CD14-positive monocyte (primary cell): ENCODE measurements at regions not wholly inside any gene's neighbourhood (a gene's known extent, or its start where the extent isn't known, plus 50 kb on each side); places are given as distances from the start of the nearest gene placed in this dataset.

Experiments
- DNase-seq, 3 donors: peaks; one replicate each; pipeline ENCODE4 v3.0.0-alpha.2; 2011 to 2022
- H2AFZ ChIP-seq: 2 replicates; pipeline ENCODE4 v1.6.0; 2012; ENCODE audit warnings: mild to moderate bottlenecking, low read depth, low read length, inconsistent platforms; ENCODE audit not compliant: insufficient read depth, poor library complexity, severe bottlenecking
- H3K27ac ChIP-seq, 2 donors: 1 replicate in 1 of 2; 2 replicates in 1 of 2; pipeline ENCODE4 v1.5.1; 2012 to 2013; ENCODE audit warnings: low read length in 2 of 2, control low read depth in 1 of 2, inconsistent platforms in 1 of 2, low read depth in 1 of 2, mild to moderate bottlenecking in 1 of 2
- H3K27me3 ChIP-seq, 2 donors: one replicate each; pipeline versions ENCODE4 v1.6.0 to v1.6.1; 2011 to 2013; ENCODE audit warnings: low read length in 2 of 2; ENCODE audit not compliant: control insufficient read depth in 2 of 2, insufficient read depth in 2 of 2
- H3K36me3 ChIP-seq, 2 donors: replicated peaks in 1 of 2; 1 replicate in 1 of 2; 2 replicates in 1 of 2; pipeline versions ENCODE4 v1.5.1 to v1.6.1; 2012 to 2013; ENCODE audit warnings: low read length in 2 of 2, control low read depth in 1 of 2, inconsistent platforms in 1 of 2, mild to moderate bottlenecking in 1 of 2; ENCODE audit not compliant: insufficient read depth in 2 of 2, control insufficient read depth in 1 of 2
- H3K4me1 ChIP-seq, 2 donors: 1 replicate in 1 of 2; 2 replicates in 1 of 2; pipeline versions ENCODE4 v1.5.1 to v1.6.1; 2012 to 2013; ENCODE audit warnings: low read length in 2 of 2, control low read depth in 1 of 2, inconsistent platforms in 1 of 2, mild to moderate bottlenecking in 1 of 2, moderate library complexity in 1 of 2; ENCODE audit not compliant: insufficient read depth in 2 of 2, control insufficient read depth in 1 of 2
- H3K4me2 ChIP-seq: replicated peaks from 2 replicates; pipeline ENCODE3; 2012; ENCODE audit warnings: low read length, moderate library complexity, mild to moderate bottlenecking; ENCODE audit not compliant: poor library complexity, severe bottlenecking; ENCODE audit errors: extremely low read depth
- H3K4me3 ChIP-seq, 3 experiments: fragments of 200-600 bp in 1 of 3; sonication (generic) in 1 of 3; replicated peaks in 1 of 3; 1 replicate in 2 of 3; 2 replicates in 1 of 3; pipeline ENCODE4 v1.5.1; 2011 to 2013; ENCODE audit warnings: low read length in 3 of 3, mild to moderate bottlenecking in 3 of 3, control low read depth in 2 of 3, low read depth in 2 of 3, inconsistent platforms in 1 of 3, moderate library complexity in 1 of 3
- H3K79me2 ChIP-seq: 2 replicates; pipeline ENCODE4 v1.6.0; 2012; ENCODE audit warnings: mild to moderate bottlenecking, control low read depth, inconsistent platforms, low read length, moderate library complexity; ENCODE audit not compliant: insufficient read depth
- H3K9ac ChIP-seq: 2 replicates; pipeline ENCODE4 v1.6.0; 2017; ENCODE audit warnings: low read length, mild to moderate bottlenecking; ENCODE audit not compliant: insufficient read depth, poor library complexity, severe bottlenecking
- H3K9me3 ChIP-seq, 2 donors: replicated peaks in 1 of 2; 1 replicate in 1 of 2; 2 replicates in 1 of 2; pipeline versions ENCODE4 v1.5.1 to v1.6.1; 2012 to 2013; ENCODE audit warnings: low read length in 2 of 2, control low read depth in 1 of 2; ENCODE audit not compliant: control insufficient read depth in 1 of 2, insufficient read depth in 1 of 2
- H4K20me1 ChIP-seq: 2 replicates; pipeline ENCODE4 v1.6.0; 2012; ENCODE audit warnings: mild to moderate bottlenecking, low read length, control low read depth, moderate library complexity; ENCODE audit not compliant: insufficient read depth
- H3K27ac Mint-ChIP-seq, 7 donors: one replicate each; pipeline ENCODE4 v1.8.0; 2020; ENCODE audit warnings: mild to moderate bottlenecking in 7 of 7, mixed read lengths in 7 of 7, moderate library complexity in 6 of 7, inconsistent platforms in 2 of 7
- H3K27me3 Mint-ChIP-seq, 3 donors: one replicate each; pipeline ENCODE4 v1.8.0; 2021 to 2022; ENCODE audit warnings: low read depth in 3 of 3, mild to moderate bottlenecking in 3 of 3, mixed read lengths in 3 of 3, moderate library complexity in 3 of 3, inconsistent platforms in 1 of 3
- H3K36me3 Mint-ChIP-seq, 2 donors: one replicate each; pipeline ENCODE4 v1.8.0; 2020; ENCODE audit warnings: mixed read lengths in 2 of 2, inconsistent platforms in 1 of 2, mild to moderate bottlenecking in 1 of 2
- H3K4me1 Mint-ChIP-seq: one replicate; pipeline ENCODE4 v1.8.0; 2020; ENCODE audit warnings: mild to moderate bottlenecking, mixed read lengths
- H3K4me3 Mint-ChIP-seq, 2 donors: one replicate each; pipeline ENCODE4 v1.8.0; 2020; ENCODE audit warnings: mild to moderate bottlenecking in 2 of 2, mixed read lengths in 2 of 2, moderate library complexity in 1 of 2
- H3K9me3 Mint-ChIP-seq, 7 donors: one replicate each; pipeline ENCODE4 v1.8.0; 2020 to 2022; ENCODE audit warnings: mixed read lengths in 7 of 7, mild to moderate bottlenecking in 6 of 7, moderate library complexity in 6 of 7, inconsistent platforms in 2 of 7
- WGBS: methylation state at CpG from one replicate; pipeline ENCODE4 v1.1.5; 2013; ENCODE audit warnings: missing lambda C conversion rate; ENCODE audit not compliant: insufficient coverage; 5-methylcytosine and 5-hydroxymethylcytosine counted together
- intact Hi-C, 2 donors: fragments of 100-400 bp; cut with micrococcal nuclease; formaldehyde crosslinking; loops; one replicate each; pipeline versions ENCODE4 v1.15.0 to v1.15.1; 2023
- TF ChIP-seq, protein P1 (sequence below): fragments of 200-600 bp; IDR thresholded peaks from one replicate; pipeline ENCODE4 v1.8.0; 2022; ENCODE audit warnings: antibody characterized with exemption, mild to moderate bottlenecking

- Histone ChIP-seq H3K9ac (peak overlapping the region; percentile 80), H3K4me1 (peaks cover 20 to 31% of the 10 kb centered on the region in 2 donors), H3K9me3 (no peaks in the 10 kb centered on the region), H3K79me2 (peaks cover 41% of the 10 kb centered on the region), H3K4me3 (peak overlapping the region; percentile 69 to 91 (median 75)), H3K27ac (peak overlapping the region; percentile 82 to 83), H2AFZ (peak overlapping the region; percentile 88), H3K4me2 (peak overlapping the region; percentile 85), H3K27me3 (no peaks in the 10 kb centered on the region), H4K20me1 (peaks cover 30% of the 10 kb centered on the region), H3K36me3 (no peaks in the 10 kb centered on the region)
- Mint-ChIP-seq H3K9me3 (no peaks in the 10 kb centered on the region), H3K4me1 (peaks cover 40% of the 10 kb centered on the region), H3K4me3 (peak overlapping the region; percentile 97 to 98), H3K36me3 (no peaks in the 10 kb centered on the region), H3K27me3 (no peaks in the 10 kb centered on the region), H3K27ac (peak overlapping the region; percentile 88 to 97 (median 95))
- WGBS: 19% methylated on average over 4 of the region's 10 CpGs
- TF ChIP-seq, protein P1, sequence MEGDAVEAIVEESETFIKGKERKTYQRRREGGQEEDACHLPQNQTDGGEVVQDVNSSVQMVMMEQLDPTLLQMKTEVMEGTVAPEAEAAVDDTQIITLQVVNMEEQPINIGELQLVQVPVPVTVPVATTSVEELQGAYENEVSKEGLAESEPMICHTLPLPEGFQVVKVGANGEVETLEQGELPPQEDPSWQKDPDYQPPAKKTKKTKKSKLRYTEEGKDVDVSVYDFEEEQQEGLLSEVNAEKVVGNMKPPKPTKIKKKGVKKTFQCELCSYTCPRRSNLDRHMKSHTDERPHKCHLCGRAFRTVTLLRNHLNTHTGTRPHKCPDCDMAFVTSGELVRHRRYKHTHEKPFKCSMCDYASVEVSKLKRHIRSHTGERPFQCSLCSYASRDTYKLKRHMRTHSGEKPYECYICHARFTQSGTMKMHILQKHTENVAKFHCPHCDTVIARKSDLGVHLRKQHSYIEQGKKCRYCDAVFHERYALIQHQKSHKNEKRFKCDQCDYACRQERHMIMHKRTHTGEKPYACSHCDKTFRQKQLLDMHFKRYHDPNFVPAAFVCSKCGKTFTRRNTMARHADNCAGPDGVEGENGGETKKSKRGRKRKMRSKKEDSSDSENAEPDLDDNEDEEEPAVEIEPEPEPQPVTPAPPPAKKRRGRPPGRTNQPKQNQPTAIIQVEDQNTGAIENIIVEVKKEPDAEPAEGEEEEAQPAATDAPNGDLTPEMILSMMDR: no peak
- intact Hi-C loops: loop anchor here in 1 of 2 donors (2.0 kb wide), 1 partner anchor 126 kb away; no protein-coding TSS in a partner anchor
- peak in 1 of 3 donors; percentile 38 for DNase-seq
Observed at GRCh38 chr2:134119117-134119712, 134.7 kb upstream of the MGAT5 start.

GRCh38 chr2:134119713-134120405, 134.0 kb upstream of the MGAT5 start:
- no peaks in the 10 kb centered on the region for H3K9me3 Mint-ChIP-seq
- under 1% methylated on average over 80 of the region's 81 CpGs for WGBS
- H3K79me2 ChIP-seq: peaks cover 47% of the 10 kb centered on the region
- no peaks in the 10 kb centered on the region for H3K27me3 Mint-ChIP-seq
- H3K4me1 Mint-ChIP-seq: peaks cover 43% of the 10 kb centered on the region
- DNase-seq: peak; percentile 77 to 80 (median 78)
- peaks cover 20 to 31% of the 10 kb centered on the region in 2 donors for H3K4me1 ChIP-seq
- H3K27ac ChIP-seq: peak overlapping the region; percentile 82 to 83
- peak overlapping the region; percentile 69 to 91 (median 75) for H3K4me3 ChIP-seq
- peak overlapping the region; percentile 88 to 97 (median 95) for H3K27ac Mint-ChIP-seq
- peak overlapping the region; percentile 97 to 98 for H3K4me3 Mint-ChIP-seq
- H3K4me2 ChIP-seq: peak overlapping the region; percentile 85
- no peaks in the 10 kb centered on the region for H3K36me3 ChIP-seq
- H3K9me3 ChIP-seq: no peaks in the 10 kb centered on the region
- TF ChIP-seq, protein P1: no peak
- peak overlapping the region; percentile 88 for H2AFZ ChIP-seq
- intact Hi-C loops: loop anchor here (2.0 to 10.0 kb wide), 6 partner anchors 75 to 797 kb away; partner anchors contain the start of gene CCNT2 (in 2 of the 2)
- H3K9ac ChIP-seq: peak overlapping the region; percentile 80
- H4K20me1 ChIP-seq: peaks cover 37% of the 10 kb centered on the region
- no peaks in the 10 kb centered on the region for H3K27me3 ChIP-seq
- no peaks in the 10 kb centered on the region for H3K36me3 Mint-ChIP-seq
